ENCODE measurements at regions not wholly inside any gene's neighbourhood (a gene's known extent, or its start where the extent isn't known, plus 50 kb on each side); places are given as distances from the start of the nearest gene placed in this dataset.
"Not testable (repeated sequence)": the region's sequence is repeated elsewhere in the genome, so short reads cannot be mapped to it uniquely, and the experiment has no call there.

GRCh38 chr21:8388169-8388939, 2133.0 kb upstream of the TPTE start:
- TF ChIP-seq CTCF, POLR2A (IDR thresholded peaks at IDR 0.05): not testable (repeated sequence)

Data from heart left ventricle (tissue), 13 donors.